SKM-1 (cell line): ENCODE measurements at regions not wholly inside any gene's neighbourhood (a gene's known extent, or its start where the extent isn't known, plus 50 kb on each side); places are given as distances from the start of the nearest gene placed in this dataset.

Experiments used
- DNase-seq: peaks from one replicate; lab custom pipeline; 2025; ENCODE audit not compliant: unreplicated experiment; lab: John Stamatoyannopoulos, UW

GRCh38 chrX:39721566-39722279 is 376.0 kb downstream of the BCOR start:
- DNase-seq = no peak

DNA sequence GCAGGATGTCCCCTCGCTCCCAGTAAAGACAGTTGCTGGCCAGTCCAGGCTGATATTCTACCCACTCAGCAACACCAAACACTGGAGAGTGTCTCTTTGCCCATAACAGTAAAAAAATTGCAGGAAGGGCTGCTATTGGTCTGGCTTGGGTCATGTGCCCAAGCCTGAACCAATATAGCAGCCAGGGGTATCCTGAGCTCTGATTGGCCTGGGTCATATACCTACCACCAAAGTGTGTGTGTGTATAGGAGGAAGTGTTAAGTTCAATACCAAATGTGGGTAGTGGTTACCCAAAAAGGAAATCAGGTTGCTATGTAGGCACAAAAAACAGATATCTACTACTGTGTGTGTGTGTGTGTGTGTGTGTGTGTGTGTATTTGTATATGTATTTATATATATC is 373.2 kb downstream of the BCOR start:
- no peak for DNase-seq

- no peak for DNase-seq
Observed at GRCh38 chrX:39725114-39725513, 372.6 kb downstream of the BCOR start.

DNA sequence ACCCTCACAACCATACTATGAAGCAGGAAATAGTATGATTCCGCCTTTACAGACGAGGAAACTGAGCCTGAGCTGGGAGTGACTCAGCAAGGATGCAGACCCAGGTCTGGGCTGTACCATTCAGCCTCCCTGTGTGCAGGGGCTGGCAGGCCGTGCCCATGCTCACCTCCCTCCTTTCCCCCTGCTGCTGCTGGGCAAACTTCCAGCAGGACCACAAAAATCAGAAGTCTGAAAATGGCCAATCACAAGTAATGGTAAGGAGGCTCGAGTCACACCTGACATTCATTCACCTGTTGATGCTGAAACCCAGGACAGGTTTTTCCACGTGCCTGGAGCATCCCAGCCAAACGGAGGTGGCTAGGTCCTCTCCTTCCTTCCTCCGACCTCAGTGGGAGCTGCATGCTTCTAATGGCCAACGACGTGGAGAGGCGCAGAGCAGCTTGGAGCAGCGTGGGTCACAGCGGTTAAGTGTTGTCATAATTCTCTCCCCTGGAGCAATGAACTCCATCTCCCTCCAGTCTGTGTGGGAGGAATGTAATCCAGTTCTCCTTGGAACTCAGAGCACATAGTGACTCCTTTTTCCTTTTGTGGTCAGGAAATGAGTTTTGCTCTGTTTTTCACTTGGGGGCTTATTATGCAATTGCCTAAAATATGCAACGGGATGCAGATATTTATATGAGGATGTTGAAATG is 371.7 kb downstream of the BCOR start:
- no peak for DNase-seq

GRCh38 chrX:39726771-39727170 is 371.0 kb downstream of the BCOR start:
- no peak for DNase-seq

DNA sequence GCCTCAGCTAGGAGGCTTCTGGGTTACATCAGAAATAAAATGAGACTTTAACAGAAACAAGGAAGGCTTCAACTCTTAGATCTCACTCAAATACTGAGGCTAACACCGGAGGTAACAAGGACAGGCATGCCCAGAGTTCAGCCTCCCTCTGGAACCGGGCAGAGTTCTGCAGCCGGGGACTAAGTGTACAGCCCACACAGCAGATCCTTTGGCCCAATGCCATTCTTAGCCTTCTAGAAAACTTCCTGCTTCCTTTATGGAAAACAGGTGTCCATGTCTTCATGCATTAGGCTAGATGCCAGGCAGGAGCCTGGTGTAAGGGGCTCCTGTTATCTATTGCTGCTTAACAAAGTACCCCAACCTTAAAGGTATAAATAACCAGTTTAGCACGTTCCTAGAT is 369.7 kb downstream of the BCOR start:
- DNase-seq = no peak

DNA sequence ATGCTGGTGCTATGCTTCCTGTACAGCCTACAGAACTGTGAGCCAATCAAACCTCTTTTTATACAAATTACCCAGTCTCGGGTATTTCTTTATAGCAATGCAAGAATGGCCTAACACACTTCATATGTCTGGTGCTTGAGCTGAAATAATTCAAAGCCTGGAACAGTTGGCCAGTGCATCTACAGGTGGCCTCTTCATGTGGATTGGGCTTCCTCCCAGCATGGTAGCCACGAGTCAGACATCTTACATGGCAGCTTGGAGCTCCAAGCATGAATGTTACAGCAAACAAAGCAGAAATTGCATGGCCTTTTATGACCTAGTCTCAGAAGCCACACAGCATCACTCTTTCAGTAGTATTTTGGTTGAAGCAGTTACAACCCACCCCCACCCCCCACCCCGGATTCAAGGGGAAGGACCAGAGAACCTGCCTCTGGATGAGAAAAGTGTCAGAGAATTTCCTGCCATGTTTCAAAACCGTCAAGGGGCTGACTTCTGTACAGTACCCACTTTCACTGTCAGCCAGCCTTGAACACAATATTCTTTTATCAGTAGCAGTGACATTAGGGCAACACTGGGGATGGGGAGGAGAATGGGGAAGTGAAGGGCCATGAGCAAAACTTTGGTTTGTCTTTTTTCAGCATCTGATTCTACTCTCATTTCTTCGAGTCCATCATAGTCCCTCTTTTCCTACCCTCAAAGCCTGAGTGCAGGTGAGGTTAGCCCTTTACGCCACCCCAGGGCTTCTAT is 368.7 kb downstream of the BCOR start:
- DNase-seq = no peak

DNA sequence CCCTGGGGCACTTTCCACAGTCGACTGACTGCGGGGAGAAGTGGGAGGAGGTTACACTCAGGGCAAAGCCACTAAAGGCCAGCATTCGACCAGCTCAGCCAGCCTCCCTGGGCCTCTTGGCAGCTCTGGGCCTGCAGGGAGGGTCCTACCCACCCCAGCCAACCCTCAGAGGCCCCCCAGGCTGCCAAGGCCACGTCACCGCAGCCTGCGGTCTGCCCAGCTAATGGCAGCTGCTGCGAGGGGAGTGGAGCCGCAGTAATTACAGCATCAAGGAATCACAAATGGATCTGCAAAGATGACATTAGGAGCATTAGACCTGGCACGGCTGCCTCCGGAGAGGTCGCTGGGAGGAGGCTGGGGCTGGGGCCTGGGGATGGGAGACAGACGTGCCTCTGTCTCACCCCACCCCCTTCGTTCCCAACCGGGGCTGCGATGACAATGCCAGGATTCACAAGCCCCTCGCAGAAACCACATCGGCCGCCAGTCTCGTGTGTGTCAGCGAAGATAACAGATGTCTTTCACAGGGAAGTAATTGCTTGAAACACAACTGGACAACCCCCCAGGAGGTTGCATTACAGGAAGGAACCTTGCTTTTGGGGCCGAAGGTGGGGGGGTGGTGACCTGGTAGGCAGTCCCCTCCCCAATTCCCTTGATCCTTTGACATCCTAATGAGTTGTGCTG is 367.6 kb downstream of the BCOR start:
- DNase-seq = no peak

DNA sequence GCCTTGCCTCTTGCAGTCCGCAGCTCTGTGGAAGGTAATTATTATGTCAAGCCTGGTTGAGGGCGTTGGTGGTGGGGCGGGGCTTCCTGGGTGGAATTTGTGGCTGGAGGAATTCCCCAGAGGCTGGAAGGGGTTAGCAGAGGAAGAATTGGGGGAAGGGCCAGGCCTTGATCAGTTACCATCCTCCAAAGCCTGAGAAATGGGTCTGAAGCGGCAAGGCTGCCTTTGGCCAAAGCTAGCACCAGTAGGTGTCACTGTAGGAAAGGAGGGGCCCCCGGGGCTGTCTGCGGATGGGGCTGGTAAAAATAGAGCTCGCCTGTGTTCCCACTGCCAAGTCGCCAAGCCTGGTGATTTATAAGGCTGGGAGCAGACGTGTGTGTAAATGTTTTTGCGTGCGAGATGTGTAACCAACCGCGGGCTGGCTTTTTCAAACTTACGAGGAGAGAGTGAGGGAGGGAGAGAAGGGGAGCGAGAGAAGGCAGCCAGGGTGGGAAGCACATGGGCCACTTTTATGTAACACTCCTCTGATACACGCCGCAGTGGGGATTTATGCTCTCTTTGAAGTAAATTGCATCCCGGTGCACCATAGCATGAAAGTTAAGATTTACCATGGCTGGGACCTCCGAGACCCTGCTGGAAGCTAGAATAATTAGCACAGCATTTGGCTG is 367.0 kb downstream of the BCOR start:
- peak; percentile 44 for DNase-seq

- DNase-seq = no peak
Observed at GRCh38 chrX:39731330-39731667, 366.5 kb downstream of the BCOR start.

- DNase-seq = no peak
Observed at GRCh38 chrX:39731735-39732134, 366.0 kb downstream of the BCOR start.

DNA sequence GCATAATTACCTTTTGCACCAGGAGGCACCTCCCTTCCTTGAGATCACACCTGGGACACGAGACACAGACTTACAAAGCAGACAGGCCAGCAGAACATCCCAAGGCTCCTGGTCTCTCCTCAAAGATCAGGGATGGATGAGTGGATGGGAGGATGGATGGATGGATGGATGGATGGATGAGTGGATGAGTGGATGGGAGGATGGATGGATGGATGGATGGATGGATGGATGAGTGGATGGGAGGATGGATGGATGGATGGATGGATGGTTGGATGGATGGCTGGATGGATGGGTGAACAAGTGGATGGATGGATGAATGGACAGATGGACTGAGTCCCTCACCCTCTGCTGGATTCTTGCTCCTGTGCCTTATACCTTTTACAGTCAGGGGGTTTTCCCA is 364.0 kb downstream of the BCOR start:
- no peak for DNase-seq

GRCh38 chrX:39734174-39734776 is 363.5 kb downstream of the BCOR start:
- DNase-seq = no peak

GRCh38 chrX:39736216-39737211 is 361.2 kb downstream of the BCOR start:
- no peak for DNase-seq

DNA sequence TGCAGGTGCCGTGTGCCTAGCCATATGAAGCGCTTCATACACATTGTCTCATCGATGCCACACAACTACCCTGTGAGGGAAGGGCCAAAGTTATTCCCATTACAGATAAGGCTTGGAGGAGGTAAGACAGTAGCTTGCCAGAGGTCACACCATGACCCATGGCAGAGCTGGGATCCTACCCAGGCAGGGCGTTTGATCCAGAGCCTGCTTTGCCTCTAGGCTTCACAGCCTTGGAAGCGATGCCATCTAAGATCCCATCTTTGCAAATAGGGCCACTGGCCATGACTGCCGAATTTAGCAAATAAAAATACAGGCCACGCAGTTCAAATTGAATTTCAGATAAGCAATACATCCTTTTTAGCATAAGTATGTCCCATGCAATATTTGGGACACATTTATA is 358.2 kb downstream of the BCOR start:
- DNase-seq = no peak

GRCh38 chrX:39740078-39740477 is 357.7 kb downstream of the BCOR start:
- DNase-seq = no peak

DNA sequence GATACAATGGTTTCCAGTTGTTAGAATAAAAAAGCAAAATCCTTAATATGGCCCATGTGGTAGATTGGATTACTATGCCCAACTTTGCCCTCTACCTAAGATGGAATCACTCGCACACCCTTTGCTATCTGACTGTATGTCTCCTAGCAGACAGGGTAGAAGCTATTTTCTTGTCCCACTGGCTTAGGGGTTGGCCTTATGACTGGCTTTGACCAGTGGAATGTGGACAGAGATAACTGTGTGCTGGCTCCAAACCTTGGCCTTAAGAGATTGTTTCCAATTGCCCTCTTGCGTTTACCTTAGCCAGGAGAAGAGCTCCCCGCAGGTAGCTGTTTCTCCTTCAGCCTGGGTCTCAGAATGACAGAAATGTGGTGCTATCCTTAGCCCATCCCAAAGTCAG is 355.9 kb downstream of the BCOR start:
- DNase-seq = no peak

DNA sequence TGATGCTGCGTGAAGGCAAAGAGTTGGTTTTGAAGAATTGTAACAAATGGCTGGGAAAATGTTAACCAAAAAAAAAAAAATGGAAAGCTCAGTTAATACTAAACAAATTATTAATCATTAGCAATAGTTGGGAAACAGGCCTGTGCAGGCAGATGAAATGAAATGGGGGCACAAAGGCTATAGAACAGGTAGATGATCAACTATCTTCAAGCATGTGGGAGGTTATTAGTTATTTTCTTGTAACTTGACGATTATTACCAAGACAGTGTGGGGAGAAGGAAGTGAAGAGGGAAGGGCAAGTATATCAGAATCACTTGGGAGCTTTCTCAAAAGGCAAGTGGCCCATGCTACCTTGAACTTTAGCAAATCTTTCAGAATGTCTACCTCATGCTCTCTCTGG is 351.9 kb downstream of the BCOR start:
- no peak for DNase-seq

DNA sequence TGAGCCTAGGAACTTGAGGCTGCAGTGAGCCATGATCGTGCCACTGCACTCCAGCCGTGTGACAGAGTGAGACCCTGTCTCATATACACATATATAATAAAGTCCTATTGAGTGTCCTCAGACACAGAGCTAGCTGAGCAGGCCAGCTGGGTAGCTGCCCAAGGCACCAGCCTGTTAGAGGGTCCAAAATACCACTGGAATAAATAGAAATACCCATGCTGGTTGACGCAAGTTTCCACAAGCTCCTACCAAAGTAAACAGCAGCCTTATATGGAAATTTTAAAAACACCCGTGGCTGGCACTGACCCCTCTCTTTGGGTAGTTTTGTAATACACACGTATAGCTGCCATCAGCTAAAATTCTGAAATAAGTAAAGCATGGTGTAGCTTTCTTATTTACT is 348.6 kb downstream of the BCOR start:
- no peak for DNase-seq

- peak; percentile 41 for DNase-seq
Observed at GRCh38 chrX:39749728-39750127, 348.0 kb downstream of the BCOR start.
